ENCODE measurements at regions not wholly inside any gene's neighbourhood (a gene's known extent, or its start where the extent isn't known, plus 50 kb on each side); places are given as distances from the start of the nearest gene placed in this dataset.

DNA sequence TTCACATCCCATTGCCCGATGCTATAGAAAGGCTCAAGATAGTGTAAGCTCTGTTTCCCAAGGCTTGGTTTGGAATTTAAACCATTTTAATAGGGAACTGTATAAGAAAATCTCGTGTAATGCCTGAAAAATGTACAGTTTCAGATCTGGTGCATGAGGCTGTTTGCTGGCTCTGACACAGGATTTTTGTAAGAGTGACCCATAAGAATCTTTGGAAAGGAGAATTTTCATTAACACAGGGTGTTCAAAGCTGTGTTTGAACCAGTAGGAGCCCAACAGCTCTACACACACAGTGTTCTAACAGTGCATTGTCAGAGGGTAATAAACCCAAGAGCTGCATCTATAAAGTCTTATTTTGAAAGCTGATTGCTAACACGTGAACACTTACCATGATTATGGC lies 293.5 kb downstream of the PRL start:
- Histone ChIP-seq H3K9me1 (ENCODE audit: insufficient read depth, low read length) (peaks cover 8% of the 10 kb centered on the region), H3K36me3 (ENCODE audit: control insufficient read depth, insufficient read depth, low read length) (no peaks in the 10 kb centered on the region), H3K79me1 (ENCODE audit: low read depth in 1 of 2, low read length in 2 of 2) (peaks cover 0 to 4% of the 10 kb centered on the region in 2 experiments; a peak in 1 of 4 replicates), H3K27me3 (ENCODE audit: control insufficient read depth, insufficient read depth, low read length) (no peaks in the 10 kb centered on the region), H3K4me3 (ENCODE audit: insufficient read depth, low read depth, low read length) (no peak overlapping the region), H3K18ac (ENCODE audit: low read depth, low read length) (peak overlapping the region; percentile 85; the same call in 1 of the 2 replicates), H4K20me1 (ENCODE audit: insufficient read depth, low read length) (no peaks in the 10 kb centered on the region), H3K4me2 (ENCODE audit: low read depth, low read length) (peak overlapping the region; percentile 34; the same call in 1 of the 2 replicates), H4K5ac (ENCODE audit: low read depth, low read length) (no peak overlapping the region; the same call in 1 of the 2 replicates), H2AFZ (replicated peaks; ENCODE audit: low read length, poor library complexity) (no peak overlapping the region), H3K23ac (ENCODE audit: low read depth, low read length) (no peak overlapping the region), H2BK120ac (ENCODE audit: low read depth, low read length) (0 out of 2 replicates have a peak overlapping the region, but pooled peaks have one; percentile 2), H2BK5ac (ENCODE audit: low read depth, low read length, poor library complexity, severe bottlenecking) (peak overlapping the region; percentile 51), H4K91ac (ENCODE audit: insufficient read depth, low read depth, low read length) (no peak overlapping the region), H2BK15ac (ENCODE audit: low read depth, low read length) (0 out of 3 replicates have a peak overlapping the region, but pooled peaks have one; percentile 18), H3K56ac (ENCODE audit: extremely low read depth, insufficient read depth, low read length) (no peak overlapping the region), H2AK5ac (ENCODE audit: low read depth, low read length) (no peak overlapping the region), H3K4ac (ENCODE audit: low read depth, low read length) (no peak overlapping the region), H3K9me3 (ENCODE audit: control insufficient read depth, insufficient read depth, low read length) (peaks cover 3% of the 10 kb centered on the region), H3K4me1 (ENCODE audit: control insufficient read depth, insufficient read depth, low read length) (peaks cover 8% of the 10 kb centered on the region), H2AK9ac (replicated peaks; ENCODE audit: low read depth, low read length, poor library complexity) (no peak overlapping the region), H4K8ac (ENCODE audit: low read depth in 2 of 2, low read length in 2 of 2) (0 out of 4 replicates have a peak overlapping the region, but pooled peaks of 1 of the 2 experiments have one; percentile 5), H2BK20ac (ENCODE audit: low read depth, low read length) (no peak overlapping the region), H3K27ac (ENCODE audit: insufficient read depth, low read length) (no peak overlapping the region), H3K14ac (replicated peaks; ENCODE audit: low read depth, low read length) (peak overlapping the region; percentile 7; the same call in 1 of the 2 replicates), H3K9ac (ENCODE audit: low read depth, low read length) (no peak overlapping the region)
- peak; percentile 71 for ATAC-seq (ENCODE audit: low read depth)
- intact Hi-C loops (cut with micrococcal nuclease) (no loop called here), in situ Hi-C loops (cut with MboI; ENCODE audit: low sequenced_read_pairs) (no loop called here), dilution Hi-C loops (cut with HindIII; ENCODE audit: low sequenced_read_pairs, unreplicated experiment) (no loop called here)
- ChIA-PET POLR2A (ENCODE audit: unreplicated experiment) (interaction anchor here (0.5 kb wide), 1 partner anchor 409 kb away, joined by 3 read pairs; no protein-coding TSS in a partner anchor), CTCF (no interaction called here)
- no TSS peak for BruUV-seq (replicated peaks)
- DNase-seq = peak; percentile 73
- 20% methylated on average over 1 of the region's 3 CpGs; no CpG with 5 or more reads in 1 of the 2 experiments for WGBS, 2 experiments (ENCODE audit: extremely low coverage in 2 of 2, insufficient read length in 1 of 2)
- TF ChIP-seq SMC3 (IDR thresholded peaks at IDR 0.05; ENCODE audit: low read depth, low read length) (no peak), MAFK (IDR thresholded peaks at IDR 0.05; ENCODE audit: low read depth, low read length) (no peak), CHD1 (IDR thresholded peaks at IDR 0.05; ENCODE audit: low read depth, low read length) (no peak), CEBPB (IDR thresholded peaks at IDR 0.05; ENCODE audit: low read depth, low read length) (no peak), RAD21 (IDR thresholded peaks at IDR 0.05; ENCODE audit: low read length) (no peak), RFX5 (IDR thresholded peaks at IDR 0.05; ENCODE audit: low read depth, low read length) (no peak), NFE2L2 (IDR thresholded peaks at IDR 0.05; ENCODE audit: low read depth, low read length) (no peak), POLR2A (IDR thresholded peaks at IDR 0.05; ENCODE audit: low read depth, low read length) (no peak), MXI1 (IDR thresholded peaks at IDR 0.05; ENCODE audit: borderline replicate concordance, low read depth, low read length) (no peak), RCOR1 (IDR thresholded peaks at IDR 0.05; ENCODE audit: insufficient replicate concordance, low read length) (no peak), MAZ (IDR thresholded peaks at IDR 0.05; ENCODE audit: borderline replicate concordance, low read depth, low read length) (no peak), FOS (IDR thresholded peaks at IDR 0.05; ENCODE audit: low read depth, low read length) (no peak), BHLHE40 (IDR thresholded peaks at IDR 0.05; ENCODE audit: low read depth, low read length) (no peak)
- TF ChIP-seq, protein P1, sequence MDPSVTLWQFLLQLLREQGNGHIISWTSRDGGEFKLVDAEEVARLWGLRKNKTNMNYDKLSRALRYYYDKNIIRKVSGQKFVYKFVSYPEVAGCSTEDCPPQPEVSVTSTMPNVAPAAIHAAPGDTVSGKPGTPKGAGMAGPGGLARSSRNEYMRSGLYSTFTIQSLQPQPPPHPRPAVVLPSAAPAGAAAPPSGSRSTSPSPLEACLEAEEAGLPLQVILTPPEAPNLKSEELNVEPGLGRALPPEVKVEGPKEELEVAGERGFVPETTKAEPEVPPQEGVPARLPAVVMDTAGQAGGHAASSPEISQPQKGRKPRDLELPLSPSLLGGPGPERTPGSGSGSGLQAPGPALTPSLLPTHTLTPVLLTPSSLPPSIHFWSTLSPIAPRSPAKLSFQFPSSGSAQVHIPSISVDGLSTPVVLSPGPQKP (IDR thresholded peaks at IDR 0.05; ENCODE audit: borderline replicate concordance, low read depth, low read length) = no peak
- TF ChIP-seq, protein P2, sequence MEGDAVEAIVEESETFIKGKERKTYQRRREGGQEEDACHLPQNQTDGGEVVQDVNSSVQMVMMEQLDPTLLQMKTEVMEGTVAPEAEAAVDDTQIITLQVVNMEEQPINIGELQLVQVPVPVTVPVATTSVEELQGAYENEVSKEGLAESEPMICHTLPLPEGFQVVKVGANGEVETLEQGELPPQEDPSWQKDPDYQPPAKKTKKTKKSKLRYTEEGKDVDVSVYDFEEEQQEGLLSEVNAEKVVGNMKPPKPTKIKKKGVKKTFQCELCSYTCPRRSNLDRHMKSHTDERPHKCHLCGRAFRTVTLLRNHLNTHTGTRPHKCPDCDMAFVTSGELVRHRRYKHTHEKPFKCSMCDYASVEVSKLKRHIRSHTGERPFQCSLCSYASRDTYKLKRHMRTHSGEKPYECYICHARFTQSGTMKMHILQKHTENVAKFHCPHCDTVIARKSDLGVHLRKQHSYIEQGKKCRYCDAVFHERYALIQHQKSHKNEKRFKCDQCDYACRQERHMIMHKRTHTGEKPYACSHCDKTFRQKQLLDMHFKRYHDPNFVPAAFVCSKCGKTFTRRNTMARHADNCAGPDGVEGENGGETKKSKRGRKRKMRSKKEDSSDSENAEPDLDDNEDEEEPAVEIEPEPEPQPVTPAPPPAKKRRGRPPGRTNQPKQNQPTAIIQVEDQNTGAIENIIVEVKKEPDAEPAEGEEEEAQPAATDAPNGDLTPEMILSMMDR (conservative IDR thresholded peaks at IDR 0.05; ENCODE audit: low read depth, low read length) = no peak
- TF ChIP-seq, protein P3, sequence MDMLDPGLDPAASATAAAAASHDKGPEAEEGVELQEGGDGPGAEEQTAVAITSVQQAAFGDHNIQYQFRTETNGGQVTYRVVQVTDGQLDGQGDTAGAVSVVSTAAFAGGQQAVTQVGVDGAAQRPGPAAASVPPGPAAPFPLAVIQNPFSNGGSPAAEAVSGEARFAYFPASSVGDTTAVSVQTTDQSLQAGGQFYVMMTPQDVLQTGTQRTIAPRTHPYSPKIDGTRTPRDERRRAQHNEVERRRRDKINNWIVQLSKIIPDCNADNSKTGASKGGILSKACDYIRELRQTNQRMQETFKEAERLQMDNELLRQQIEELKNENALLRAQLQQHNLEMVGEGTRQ (IDR thresholded peaks at IDR 0.05; ENCODE audit: low read depth, low read length) = no peak
